Endodermal cell (in vitro differentiated cells): ENCODE measurements at regions not wholly inside any gene's neighbourhood (a gene's known extent, or its start where the extent isn't known, plus 50 kb on each side); places are given as distances from the start of the nearest gene placed in this dataset.

Experiments
- DNase-seq: peaks from one replicate; pipeline ENCODE4 v3.0.0-alpha.2; 2017
- H3K27ac ChIP-seq: 2 replicates; pipeline ENCODE4 v1.5.1; 2013; ENCODE audit warnings: mild to moderate bottlenecking, low read depth, low read length, moderate library complexity
- H3K27me3 ChIP-seq: 2 replicates; pipeline ENCODE4 v1.6.1; 2013; ENCODE audit warnings: mild to moderate bottlenecking, low read length, moderate library complexity; ENCODE audit not compliant: insufficient read depth, control insufficient read depth, poor library complexity, severe bottlenecking
- H3K36me3 ChIP-seq: 2 replicates; pipeline ENCODE4 v1.7.0; 2013; ENCODE audit warnings: mild to moderate bottlenecking, low read length, moderate library complexity; ENCODE audit not compliant: control insufficient read depth, insufficient read depth
- H3K4me1 ChIP-seq: one replicate; pipeline ENCODE4 v1.7.0; 2013; ENCODE audit warnings: low read length; ENCODE audit not compliant: control insufficient read depth, insufficient read depth
- H3K4me3 ChIP-seq: 2 replicates; pipeline ENCODE4 v1.5.1; 2013; ENCODE audit warnings: mild to moderate bottlenecking, low read length, moderate library complexity
- H3K9ac ChIP-seq: 2 replicates; pipeline ENCODE4 v1.6.1; 2013; ENCODE audit warnings: mild to moderate bottlenecking, low read length, moderate library complexity; ENCODE audit not compliant: poor library complexity, severe bottlenecking; ENCODE audit errors: extremely low read depth
- H3K9me3 ChIP-seq: 2 replicates; pipeline ENCODE4 v1.6.1; 2013; ENCODE audit warnings: mild to moderate bottlenecking, low read length, moderate library complexity; ENCODE audit not compliant: control insufficient read depth
- H3K27ac Mint-ChIP-seq: 2 replicates; pipeline ENCODE4 v1.8.0; 2020; ENCODE audit warnings: mixed read lengths
- H3K27me3 Mint-ChIP-seq: 2 replicates; pipeline ENCODE4 v1.8.0; 2021; ENCODE audit warnings: mild to moderate bottlenecking, mixed read lengths; ENCODE audit not compliant: insufficient read depth
- H3K36me3 Mint-ChIP-seq: 2 replicates; pipeline ENCODE4 v1.8.0; 2020; ENCODE audit warnings: low read depth, mixed read lengths
- H3K4me1 Mint-ChIP-seq: 2 replicates; pipeline ENCODE4 v1.8.0; 2020; ENCODE audit warnings: mixed read lengths
- H3K4me3 Mint-ChIP-seq: 2 replicates; pipeline ENCODE4 v1.8.0; 2020; ENCODE audit warnings: mild to moderate bottlenecking, moderate library complexity, mixed read lengths
- H3K9me3 Mint-ChIP-seq: 2 replicates; pipeline ENCODE4 v1.8.0; 2020; ENCODE audit warnings: mild to moderate bottlenecking, mixed read lengths
- WGBS, 2 experiments: methylation state at CpG; one replicate each; pipeline versions ENCODE4 v1.1.5 to v1.1.7; 2013; ENCODE audit warnings: missing lambda C conversion rate in 2 of 2, mixed read lengths in 1 of 2; ENCODE audit not compliant: insufficient coverage in 1 of 2, insufficient read length in 1 of 2; 5-methylcytosine and 5-hydroxymethylcytosine counted together
- TF ChIP-seq, protein P1 (sequence below): fragments of 200-600 bp; sonication (generic); conservative IDR thresholded peaks from 2 replicates; pipeline ENCODE4 v1.5.0; 2021; ENCODE audit warnings: antibody characterized with exemption, mild to moderate bottlenecking

DNA sequence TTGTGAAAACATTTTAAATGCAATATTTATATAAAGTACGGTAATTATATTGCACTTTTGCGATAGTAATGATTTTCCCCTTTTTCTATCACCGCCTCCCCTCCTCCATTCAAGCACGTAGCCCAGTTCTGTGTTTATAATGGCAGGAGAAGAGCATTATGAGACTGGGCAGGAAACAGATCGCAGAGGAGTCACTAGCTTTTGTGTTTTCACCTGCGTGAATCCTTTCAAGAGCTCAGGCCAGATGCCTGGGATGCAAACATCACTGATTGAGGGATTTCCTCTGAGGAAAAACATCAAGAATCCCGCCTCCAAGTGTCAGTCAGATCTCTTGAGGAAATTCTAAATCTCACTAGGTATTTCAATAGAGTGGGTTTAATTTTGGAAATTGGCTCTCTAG lies 178.4 kb upstream of the FN1 start:
- H3K4me3 Mint-ChIP-seq, result no peak overlapping the region
- WGBS, 2 experiments, result 88 to 93% methylated on average over 4 to 5 of the region's 7 CpGs
- H3K4me3 ChIP-seq, result no peak overlapping the region

DNA sequence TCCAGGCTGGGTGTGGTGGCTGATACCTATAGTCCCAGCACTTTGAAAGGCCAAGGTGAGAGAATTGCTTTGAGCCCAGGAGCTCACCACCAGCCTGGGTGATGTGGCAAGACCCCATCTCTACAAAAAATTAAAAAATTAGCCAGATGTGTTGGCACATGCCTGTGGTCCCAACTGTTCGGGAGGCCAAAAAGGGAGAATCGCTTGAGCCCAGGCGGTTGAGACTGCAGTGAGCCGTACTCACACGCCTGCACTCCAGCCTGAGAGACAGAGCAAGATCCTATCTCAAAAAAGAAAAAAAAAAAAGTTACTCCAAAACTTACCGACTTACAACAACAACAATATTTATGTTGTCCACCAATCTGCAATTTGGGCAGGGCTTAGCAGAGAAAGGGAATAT lies 178.0 kb upstream of the FN1 start:
- peaks cover 40% of the 10 kb centered on the region for H3K4me1 Mint-ChIP-seq
- TF ChIP-seq, protein P1, sequence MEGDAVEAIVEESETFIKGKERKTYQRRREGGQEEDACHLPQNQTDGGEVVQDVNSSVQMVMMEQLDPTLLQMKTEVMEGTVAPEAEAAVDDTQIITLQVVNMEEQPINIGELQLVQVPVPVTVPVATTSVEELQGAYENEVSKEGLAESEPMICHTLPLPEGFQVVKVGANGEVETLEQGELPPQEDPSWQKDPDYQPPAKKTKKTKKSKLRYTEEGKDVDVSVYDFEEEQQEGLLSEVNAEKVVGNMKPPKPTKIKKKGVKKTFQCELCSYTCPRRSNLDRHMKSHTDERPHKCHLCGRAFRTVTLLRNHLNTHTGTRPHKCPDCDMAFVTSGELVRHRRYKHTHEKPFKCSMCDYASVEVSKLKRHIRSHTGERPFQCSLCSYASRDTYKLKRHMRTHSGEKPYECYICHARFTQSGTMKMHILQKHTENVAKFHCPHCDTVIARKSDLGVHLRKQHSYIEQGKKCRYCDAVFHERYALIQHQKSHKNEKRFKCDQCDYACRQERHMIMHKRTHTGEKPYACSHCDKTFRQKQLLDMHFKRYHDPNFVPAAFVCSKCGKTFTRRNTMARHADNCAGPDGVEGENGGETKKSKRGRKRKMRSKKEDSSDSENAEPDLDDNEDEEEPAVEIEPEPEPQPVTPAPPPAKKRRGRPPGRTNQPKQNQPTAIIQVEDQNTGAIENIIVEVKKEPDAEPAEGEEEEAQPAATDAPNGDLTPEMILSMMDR, result no peak

More for the DNA sequence above, 178.4 kb upstream of the FN1 start:
- Histone ChIP-seq H3K4me1 (peaks cover 5% of the 10 kb centered on the region), H3K9ac (no peak overlapping the region), H3K9me3 (peaks cover 37% of the 10 kb centered on the region), H3K36me3 (peaks cover 8% of the 10 kb centered on the region), H3K27ac (no peak overlapping the region), H3K27me3 (no peaks in the 10 kb centered on the region)
- no peaks in the 10 kb centered on the region for H3K27me3 Mint-ChIP-seq
- H3K36me3 Mint-ChIP-seq, result peaks cover 14% of the 10 kb centered on the region
- TF ChIP-seq, protein P1, result no peak
- H3K27ac Mint-ChIP-seq, result peak overlapping the region; percentile 24
- peaks cover 35% of the 10 kb centered on the region for H3K9me3 Mint-ChIP-seq
- H3K4me1 Mint-ChIP-seq, result peaks cover 43% of the 10 kb centered on the region
- no peak for DNase-seq

DNA sequence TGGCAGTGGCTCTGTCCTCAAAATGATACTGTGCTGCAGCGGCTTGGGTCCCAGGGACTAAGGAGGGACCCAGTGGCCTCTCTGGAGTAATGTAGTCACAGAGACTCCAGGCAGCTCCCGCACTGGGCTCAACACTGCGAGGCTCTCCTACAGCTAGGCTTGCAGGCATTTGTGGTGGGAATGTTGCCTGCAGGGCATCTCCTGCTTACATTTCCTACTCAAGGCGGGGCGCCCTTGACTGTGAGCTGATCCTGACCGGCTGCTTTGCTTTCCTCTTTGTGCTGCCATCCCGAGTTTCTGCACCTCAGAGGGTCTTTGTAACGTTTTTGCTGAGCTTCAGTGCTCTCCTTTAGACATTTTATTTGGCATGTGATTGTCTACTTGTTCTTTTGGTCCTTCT lies 177.4 kb upstream of the FN1 start:
- Histone ChIP-seq H3K9me3 (peaks cover 37% of the 10 kb centered on the region), H3K27me3 (no peaks in the 10 kb centered on the region), H3K9ac (no peak overlapping the region), H3K4me1 (peaks cover 4% of the 10 kb centered on the region), H3K36me3 (peaks cover 8% of the 10 kb centered on the region), H3K4me3 (no peak overlapping the region), H3K27ac (no peak overlapping the region)
- Mint-ChIP-seq H3K4me1 (peaks cover 35% of the 10 kb centered on the region), H3K36me3 (peaks cover 14% of the 10 kb centered on the region), H3K27ac (no peak overlapping the region), H3K4me3 (no peak overlapping the region), H3K27me3 (no peaks in the 10 kb centered on the region), H3K9me3 (peaks cover 35% of the 10 kb centered on the region)
- 42 to 47% methylated on average over 7 to 8 of the region's 8 CpGs for WGBS, 2 experiments
- peak; percentile 83 for DNase-seq
- TF ChIP-seq, protein P1, result no peak

More for the DNA sequence above, 178.0 kb upstream of the FN1 start:
- peaks cover 5% of the 10 kb centered on the region for H3K4me1 ChIP-seq
- no peak for DNase-seq
- no peak overlapping the region for H3K4me3 Mint-ChIP-seq
- peak overlapping the region; percentile 60 for H3K27ac Mint-ChIP-seq
- peaks cover 14% of the 10 kb centered on the region for H3K36me3 Mint-ChIP-seq
- H3K9ac ChIP-seq, result no peak overlapping the region
- H3K4me3 ChIP-seq, result no peak overlapping the region
- no peaks in the 10 kb centered on the region for H3K27me3 ChIP-seq
- H3K9me3 Mint-ChIP-seq, result peaks cover 35% of the 10 kb centered on the region
- no peaks in the 10 kb centered on the region for H3K27me3 Mint-ChIP-seq
- H3K36me3 ChIP-seq, result peaks cover 8% of the 10 kb centered on the region
- peaks cover 37% of the 10 kb centered on the region for H3K9me3 ChIP-seq
- no peak overlapping the region for H3K27ac ChIP-seq
- WGBS, 2 experiments, result 94 to 95% methylated on average over 2 to 5 of the region's 6 CpGs
